B cell (primary cell): ENCODE measurements at regions not wholly inside any gene's neighbourhood (a gene's known extent, or its start where the extent isn't known, plus 50 kb on each side); places are given as distances from the start of the nearest gene placed in this dataset.

Experiments
- ATAC-seq: fragments of 200-7000 bp; cut with Tn5 transposase; one replicate; pipeline ENCODE4 v1.10.0; 2021; ENCODE audit warnings: low read depth, mild to moderate bottlenecking, moderate number of reproducible peaks, moderate library complexity
- CTCF ChIA-PET: fragments of 350-600 bp; sonication (Branson Sonifier 250); formaldehyde crosslinking; loops from one replicate; lab custom pipeline; 2021; ENCODE audit warnings: antibody characterized with exemption, inconsistent platforms; lab: Charles Lee
- POLR2A ChIA-PET: fragments of 350-600 bp; sonication (Branson Sonifier 250); formaldehyde crosslinking; loops from one replicate; lab custom pipeline; 2021; ENCODE audit warnings: antibody characterized with exemption; lab: Charles Lee
- DNase-seq: peaks from one replicate; pipeline ENCODE4 v3.0.0; 2013
- H2AFZ ChIP-seq: 2 replicates; pipeline ENCODE4 v1.6.1; 2012; ENCODE audit warnings: mild to moderate bottlenecking, low read depth, low read length; ENCODE audit not compliant: insufficient read depth, poor library complexity, severe bottlenecking
- H3K27ac ChIP-seq, 2 donors: 1 replicate in 1 of 2; 2 replicates in 1 of 2; pipeline ENCODE4 v1.5.1; 2012 to 2013; ENCODE audit warnings: low read length in 2 of 2, mild to moderate bottlenecking in 2 of 2, moderate library complexity in 1 of 2
- H3K27me3 ChIP-seq, 4 experiments: fragments of 200-600 bp in 1 of 4; sonication (generic) in 1 of 4; replicated peaks in 1 of 4; 1 replicate in 2 of 4; 2 replicates in 2 of 4; pipeline versions ENCODE4 v1.6.1 to v1.7.0; 2013 to 2016; ENCODE audit warnings: low read length in 3 of 4, mild to moderate bottlenecking in 2 of 4, mixed read lengths in 1 of 4, moderate library complexity in 1 of 4; ENCODE audit not compliant: insufficient read depth in 4 of 4, control insufficient read depth in 3 of 4; ENCODE audit errors: control extremely low read depth in 1 of 4
- H3K36me3 ChIP-seq, 2 experiments: replicated peaks in 1 of 2; 1 replicate in 1 of 2; 2 replicates in 1 of 2; pipeline versions ENCODE4 v1.6.1 to v1.7.1; 2013; ENCODE audit warnings: low read length in 1 of 2; ENCODE audit not compliant: insufficient read depth in 2 of 2, control insufficient read depth in 1 of 2; ENCODE audit errors: control extremely low read depth in 1 of 2, extremely low read depth in 1 of 2
- H3K4me1 ChIP-seq, 2 donors: fragments of 200-600 bp in 1 of 2; sonication (generic) in 1 of 2; 1 replicate in 1 of 2; 2 replicates in 1 of 2; pipeline versions ENCODE4 v1.5.1 to v1.6.1; 2013 to 2017; ENCODE audit warnings: low read length in 2 of 2; ENCODE audit not compliant: control insufficient read depth in 2 of 2, insufficient read depth in 2 of 2
- H3K4me2 ChIP-seq: replicated peaks from 2 replicates; pipeline ENCODE3; 2012; ENCODE audit warnings: mild to moderate bottlenecking, low read depth, low read length; ENCODE audit not compliant: poor library complexity, severe bottlenecking
- H3K4me3 ChIP-seq, 5 experiments: fragments of 200-600 bp in 1 of 5; sonication (generic) in 1 of 5; 1 replicate in 3 of 5; 2 replicates in 2 of 5; pipeline versions ENCODE4 v1.5.1 to v1.7.0; 2011 to 2016; ENCODE audit warnings: low read length in 4 of 5, mild to moderate bottlenecking in 4 of 5, low read depth in 2 of 5, control low read depth in 1 of 5, moderate library complexity in 1 of 5; ENCODE audit not compliant: insufficient read depth in 1 of 5; ENCODE audit errors: control extremely low read depth in 1 of 5, extremely low read depth in 1 of 5
- H3K79me2 ChIP-seq: fragments of 200-600 bp; sonication (generic); one replicate; pipeline ENCODE4 v1.6.0; 2016; ENCODE audit warnings: low read length; ENCODE audit not compliant: control insufficient read depth, insufficient read depth
- H3K9ac ChIP-seq: fragments of 200-600 bp; sonication (generic); 2 replicates; pipeline ENCODE4 v1.6.1; 2017; ENCODE audit warnings: mild to moderate bottlenecking, low read length, moderate library complexity
- H3K9me3 ChIP-seq, 3 donors: one replicate each; pipeline versions ENCODE4 v1.6.1 to v1.7.1; 2013; ENCODE audit warnings: low read length in 2 of 3; ENCODE audit not compliant: control insufficient read depth in 2 of 3, insufficient read depth in 1 of 3; ENCODE audit errors: control extremely low read depth in 1 of 3
- H4K20me1 ChIP-seq: 2 replicates; pipeline ENCODE4 v1.6.0; 2012; ENCODE audit warnings: mild to moderate bottlenecking, low read length; ENCODE audit not compliant: insufficient read depth, control insufficient read depth, poor library complexity, severe bottlenecking
- H3K27ac Mint-ChIP-seq: one replicate; pipeline ENCODE4 v1.8.0; 2021; ENCODE audit warnings: mixed read lengths
- H3K27me3 Mint-ChIP-seq: one replicate; pipeline ENCODE4 v1.8.0; 2021; ENCODE audit warnings: mixed read lengths
- H3K4me1 Mint-ChIP-seq: one replicate; pipeline ENCODE4 v1.8.0; 2021; ENCODE audit warnings: mixed read lengths
- H3K4me3 Mint-ChIP-seq: one replicate; pipeline ENCODE4 v1.8.0; 2021; ENCODE audit warnings: mixed read lengths
- H3K9me3 Mint-ChIP-seq: one replicate; pipeline ENCODE4 v1.8.0; 2022; ENCODE audit warnings: mixed read lengths; ENCODE audit not compliant: insufficient read depth
- CTCF ChIP-seq: fragments of 200-600 bp; IDR thresholded peaks from one replicate; pipeline ENCODE4 v1.8.0; 2022; ENCODE audit warnings: antibody characterized with exemption, mild to moderate bottlenecking
- EZH2 ChIP-seq: IDR thresholded peaks from 2 replicates; pipeline ENCODE4 v1.6.1; 2012; ENCODE audit warnings: borderline replicate concordance, low read depth, mild to moderate bottlenecking, moderate library complexity, low read length; ENCODE audit not compliant: insufficient read depth, poor library complexity, severe bottlenecking
- WGBS: methylation state at CpG from one replicate; pipeline ENCODE4 v1.1.5; 2013; ENCODE audit warnings: missing lambda C conversion rate; ENCODE audit not compliant: insufficient coverage; 5-methylcytosine and 5-hydroxymethylcytosine counted together
- intact Hi-C: fragments of 100-400 bp; cut with micrococcal nuclease; formaldehyde crosslinking; loops from one replicate; pipeline ENCODE4 v1.10.0; 2022

- no peak overlapping the region for H3K27ac Mint-ChIP-seq
- Histone ChIP-seq H3K79me2 (no peaks in the 10 kb centered on the region), H3K4me2 (no peak overlapping the region), H3K4me3 (no peak overlapping the region), H3K9me3 (peaks cover 1 to 18% (median 4%) of the 10 kb centered on the region in 3 donors), H3K36me3 (no peaks in the 10 kb centered on the region), H3K27ac (no peak overlapping the region), H3K27me3 (no peaks in the 10 kb centered on the region), H2AFZ (no peak overlapping the region), H3K9ac (no peak overlapping the region), H4K20me1 (no peaks in the 10 kb centered on the region), H3K4me1 (no peaks in the 10 kb centered on the region)
- H3K4me1 Mint-ChIP-seq: no peaks in the 10 kb centered on the region
- no peak for ATAC-seq
- no peak for DNase-seq
- POLR2A ChIA-PET: no interaction called here
- no peaks in the 10 kb centered on the region for H3K27me3 Mint-ChIP-seq
- intact Hi-C loops: no loop called here
- WGBS: 86% methylated on average over 1 of the region's 6 CpGs
- H3K9me3 Mint-ChIP-seq: peaks cover 7% of the 10 kb centered on the region
- CTCF ChIA-PET: no interaction called here
- TF ChIP-seq EZH2 (no peak), CTCF (no peak)
- H3K4me3 Mint-ChIP-seq: no peak overlapping the region
These were observed 459.2 kb upstream of the ALCAM start for GRCh38 chr3:104907507-104907906.

- H3K27ac ChIP-seq: no peak overlapping the region
- ATAC-seq: no peak
- no peak overlapping the region for H3K4me3 ChIP-seq
- Mint-ChIP-seq H3K27me3 (no peaks in the 10 kb centered on the region), H3K27ac (no peak overlapping the region), H3K4me3 (no peak overlapping the region), H3K4me1 (no peaks in the 10 kb centered on the region), H3K9me3 (peaks cover 7% of the 10 kb centered on the region)
- no peak overlapping the region for H3K9ac ChIP-seq
- peaks cover under 1 to 16% (median 1%) of the 10 kb centered on the region in 3 donors for H3K9me3 ChIP-seq
- intact Hi-C loops: no loop called here
- no peak overlapping the region for H2AFZ ChIP-seq
- ChIA-PET CTCF (no interaction called here), POLR2A (no interaction called here)
- H3K36me3 ChIP-seq: no peaks in the 10 kb centered on the region
- TF ChIP-seq EZH2 (no peak), CTCF (no peak)
- H3K4me2 ChIP-seq: no peak overlapping the region
- no peaks in the 10 kb centered on the region for H3K79me2 ChIP-seq
- whole genome bisulfite sequencing: no CpG with 5 or more reads among the region's 2 CpGs
- no peaks in the 10 kb centered on the region for H3K27me3 ChIP-seq
- no peaks in the 10 kb centered on the region for H3K4me1 ChIP-seq
- H4K20me1 ChIP-seq: no peaks in the 10 kb centered on the region
- DNase-seq: no peak
These were observed 457.9 kb upstream of the ALCAM start for GRCh38 chr3:104908761-104909160.
